HL-60/S4 treated with phorbol 12-myristate 13-acetate at 8.2 ng/mL for 4 days and 3 days (cell line): ENCODE measurements at regions not wholly inside any gene's neighbourhood (a gene's known extent, or its start where the extent isn't known, plus 50 kb on each side); places are given as distances from the start of the nearest gene placed in this dataset.
"Not testable (repeated sequence)": the region's sequence is repeated elsewhere in the genome, so short reads cannot be mapped to it uniquely, and the experiment has no call there.

Experiments used
- in situ Hi-C: fragments of 300-500 bp; cut with MboI; formaldehyde crosslinking; loops from 2 replicates; pipeline ENCODE4 v1.15.0; 2022; ENCODE audit warnings: low sequenced_read_pairs

GRCh38 chr4:14338585-14339265 lies 663.6 kb upstream of the CPEB2 start:
- in situ Hi-C loops: no loop called here

DNA sequence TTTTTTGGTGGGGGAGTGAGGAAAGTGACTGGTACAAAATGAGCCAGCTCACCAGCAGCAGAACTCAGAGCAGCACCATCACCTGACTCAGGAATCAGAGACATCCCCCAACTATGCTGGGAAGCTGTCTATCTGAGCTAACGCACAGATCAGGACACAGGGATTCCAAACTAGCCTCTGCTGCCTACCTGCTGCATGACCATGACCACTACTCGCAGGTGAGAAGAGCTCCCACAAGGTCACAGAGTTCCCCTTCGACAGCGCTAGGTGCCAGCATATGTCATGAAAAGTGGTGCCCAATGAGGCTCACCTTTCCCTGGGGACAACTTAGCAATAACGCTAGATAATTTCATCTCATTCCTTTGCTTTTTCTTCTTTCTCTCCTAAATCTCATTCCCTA lies 662.6 kb upstream of the CPEB2 start:
- in situ Hi-C loops: no loop called here

- in situ Hi-C loops: no loop called here
Measured at GRCh38 chr4:14340321-14340720, 662.0 kb upstream of the CPEB2 start.

DNA sequence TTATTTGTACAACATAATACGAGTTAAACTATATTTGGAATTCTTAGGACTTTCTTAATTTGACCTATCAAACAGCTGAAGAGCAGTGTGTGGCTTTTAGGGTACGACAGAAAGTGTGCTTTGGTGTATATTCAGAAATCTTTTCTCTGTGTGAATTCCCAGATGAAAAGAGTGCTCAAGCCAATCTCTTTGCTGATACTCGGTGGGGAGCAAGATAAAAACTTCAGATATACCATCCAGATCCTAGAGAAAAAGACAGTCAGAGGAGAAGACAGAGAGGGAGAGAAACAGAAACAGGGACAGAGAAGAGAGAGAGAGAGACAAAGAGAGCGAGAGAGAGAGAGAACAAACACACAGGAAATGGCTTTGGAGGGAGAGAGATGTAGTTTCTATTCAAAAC lies 658.3 kb upstream of the CPEB2 start:
- in situ Hi-C loops: no loop called here

DNA sequence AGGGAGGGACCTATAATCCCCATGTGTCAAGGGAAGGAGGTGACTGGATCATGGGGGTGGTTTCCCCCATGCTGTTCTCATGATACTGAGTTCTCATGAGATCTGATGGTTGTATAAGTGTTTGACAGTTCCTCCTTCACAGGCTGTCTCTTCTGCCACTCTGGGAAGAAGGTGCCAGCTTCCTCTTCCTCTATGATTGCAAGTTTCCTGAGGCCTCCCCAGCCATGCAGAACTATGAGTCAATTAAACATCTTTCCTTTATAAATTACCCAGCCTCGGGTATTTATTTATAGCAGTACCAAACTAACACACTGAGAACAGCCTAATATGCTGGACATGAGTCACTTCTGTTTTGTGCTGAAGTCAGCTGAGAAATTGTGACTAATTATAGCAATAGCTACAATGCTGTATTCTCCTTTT lies 656.9 kb upstream of the CPEB2 start:
- in situ Hi-C loops: no loop called here

GRCh38 chr4:14347526-14347925 lies 654.8 kb upstream of the CPEB2 start:
- in situ Hi-C loops: no loop called here

DNA sequence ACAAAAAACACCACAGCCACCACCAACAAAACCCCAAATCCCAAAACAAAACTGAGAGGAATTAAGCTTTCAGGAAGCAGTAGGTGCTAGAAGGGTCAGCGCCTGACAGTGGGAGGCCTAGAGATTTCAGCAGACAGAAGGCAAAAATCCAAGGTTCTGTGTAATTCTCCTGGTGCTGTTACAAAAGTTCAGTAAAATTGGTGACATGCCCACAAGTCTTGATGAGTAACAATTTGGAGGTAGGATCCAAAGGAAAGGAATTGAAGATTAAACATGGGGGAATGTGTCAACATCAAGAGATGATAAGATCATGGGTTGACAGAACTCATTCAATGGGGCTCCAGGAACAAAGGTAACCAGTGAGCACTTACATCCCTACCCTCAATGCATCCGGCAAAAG lies 653.8 kb upstream of the CPEB2 start:
- in situ Hi-C loops: no loop called here

- in situ Hi-C loops: not testable (repeated sequence)
Measured at GRCh38 chr4:14358544-14359160, 643.6 kb upstream of the CPEB2 start.

GRCh38 chr4:14359991-14360390 lies 642.3 kb upstream of the CPEB2 start:
- in situ Hi-C loops: no loop called here

DNA sequence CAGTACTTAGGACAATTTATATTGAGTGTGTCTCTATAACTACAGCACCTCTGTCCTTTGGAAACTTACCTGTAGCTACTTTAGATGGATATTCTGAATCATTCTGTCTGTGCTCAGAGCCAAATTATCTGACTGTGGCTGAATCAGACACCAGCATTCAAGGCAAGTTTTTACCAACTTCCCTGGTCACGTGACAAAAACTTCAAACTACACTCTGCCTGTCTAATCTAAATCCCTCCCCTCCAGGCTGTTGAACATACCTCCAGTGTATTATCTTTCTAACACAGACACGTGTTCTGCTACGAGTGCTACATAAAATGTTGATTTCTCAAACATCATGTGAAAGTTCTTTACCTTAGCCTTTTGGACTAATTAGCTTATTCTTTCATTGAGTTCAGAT lies 641.2 kb upstream of the CPEB2 start:
- in situ Hi-C loops: no loop called here

GRCh38 chr4:14362385-14362784 lies 639.9 kb upstream of the CPEB2 start:
- in situ Hi-C loops: no loop called here

DNA sequence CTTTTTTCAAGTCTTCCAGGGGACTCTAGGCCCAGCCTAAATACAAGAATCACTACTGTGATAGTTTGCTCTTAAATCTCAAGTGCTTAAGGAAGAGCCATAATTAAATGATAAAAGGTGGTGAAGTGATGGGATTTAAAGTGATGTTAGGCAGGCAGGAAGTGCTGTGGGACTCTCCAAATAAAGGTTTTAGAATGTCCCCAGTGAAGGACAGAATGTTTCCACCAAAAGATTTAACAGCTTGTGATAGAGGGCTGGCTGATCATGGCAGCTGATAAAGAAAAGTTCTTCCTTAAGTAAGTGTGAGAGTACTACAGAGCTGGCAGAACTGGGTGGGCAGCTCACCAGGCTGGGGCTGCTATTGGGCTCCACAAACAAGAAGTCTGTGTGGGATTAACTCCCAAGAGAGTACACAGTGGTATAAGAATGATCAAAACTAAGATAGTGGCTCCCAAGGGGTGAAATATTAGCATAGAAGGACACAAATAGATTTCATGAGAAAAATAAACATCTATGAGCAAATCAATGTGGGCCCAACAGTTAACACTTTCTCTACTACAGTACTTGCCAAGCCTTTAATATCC lies 637.2 kb upstream of the CPEB2 start:
- in situ Hi-C loops: no loop called here

DNA sequence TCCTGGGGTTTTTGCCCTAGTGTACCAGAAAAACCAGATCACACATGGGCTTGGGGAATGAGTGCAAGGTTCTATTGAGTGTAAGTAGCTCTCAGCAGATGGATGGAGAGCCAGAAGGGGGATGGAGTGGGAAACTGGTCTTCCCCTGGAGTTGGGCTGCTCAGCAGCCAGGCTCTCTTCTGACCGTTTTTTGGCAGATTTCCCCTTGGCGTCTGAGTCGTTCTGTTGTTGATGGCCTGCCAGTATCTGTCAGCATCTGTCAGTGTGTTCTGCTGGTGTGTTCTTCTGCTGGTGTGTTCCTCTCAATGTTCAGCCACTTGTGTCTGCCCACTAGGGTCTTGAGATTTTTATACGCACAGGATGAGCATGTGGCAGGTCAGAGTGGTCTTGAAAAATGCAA lies 633.9 kb upstream of the CPEB2 start:
- in situ Hi-C loops: no loop called here

DNA sequence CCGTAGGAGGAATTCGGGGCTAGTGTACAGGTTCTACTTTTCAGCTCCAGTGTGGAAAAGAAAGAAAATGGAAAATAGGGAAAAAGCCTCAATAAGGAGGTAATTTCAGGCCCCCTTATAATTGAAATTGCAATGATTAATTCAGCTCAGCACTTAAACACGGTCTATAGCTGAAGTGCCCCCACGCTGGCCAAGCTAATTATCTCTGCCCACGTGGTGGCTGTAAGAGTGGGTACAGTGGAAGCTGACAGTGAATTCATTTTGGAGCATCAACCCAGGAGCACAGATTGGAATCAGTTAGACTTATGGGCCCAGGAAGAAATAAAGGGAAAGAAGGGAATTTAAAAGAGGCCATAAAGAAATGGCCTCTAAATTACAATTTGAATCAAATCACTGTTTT lies 631.1 kb upstream of the CPEB2 start:
- in situ Hi-C loops: no loop called here

- in situ Hi-C loops: no loop called here
Measured at GRCh38 chr4:14375816-14376215, 626.5 kb upstream of the CPEB2 start.

DNA sequence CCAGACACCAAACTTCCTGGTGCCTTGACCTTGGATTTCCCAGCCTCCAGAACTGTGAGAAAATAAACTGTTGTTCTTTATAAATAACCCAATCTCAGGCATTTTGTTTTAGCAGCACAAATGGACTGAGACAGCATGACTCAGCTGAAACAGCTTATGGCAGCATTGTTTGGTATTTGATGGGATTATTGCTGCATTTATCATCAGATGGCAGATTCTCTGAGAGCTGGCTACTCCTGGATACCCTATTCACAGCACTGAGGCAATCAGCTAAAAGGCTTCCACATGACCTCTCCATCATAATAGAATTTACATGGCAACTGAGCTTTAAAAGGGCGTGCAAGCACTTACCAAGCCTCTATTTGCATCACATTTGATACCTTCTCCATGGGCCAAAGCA lies 623.1 kb upstream of the CPEB2 start:
- in situ Hi-C loops: no loop called here

- in situ Hi-C loops: no loop called here
Measured at GRCh38 chr4:14383652-14384051, 618.6 kb upstream of the CPEB2 start.

- in situ Hi-C loops: no loop called here
Measured at GRCh38 chr4:14384824-14385223, 617.5 kb upstream of the CPEB2 start.

DNA sequence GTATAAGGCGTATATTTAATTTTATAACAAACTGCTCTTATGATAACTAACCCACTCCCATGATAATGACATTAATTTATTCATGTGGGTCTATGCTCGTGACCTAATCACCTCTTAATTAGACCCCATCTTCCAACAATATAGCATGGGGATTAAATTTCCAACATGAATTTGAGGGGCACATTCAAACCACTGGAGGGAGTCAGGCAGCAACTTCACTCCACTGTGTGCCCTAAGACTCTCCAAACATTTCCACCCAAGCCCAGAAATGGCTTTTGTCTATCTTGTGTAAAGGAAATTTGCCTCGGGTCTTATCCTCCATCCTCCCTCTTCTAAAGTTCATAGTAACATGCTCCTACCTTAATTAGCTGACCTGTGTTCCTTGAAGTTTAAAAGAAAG lies 616.1 kb upstream of the CPEB2 start:
- in situ Hi-C loops: no loop called here

GRCh38 chr4:14387647-14388046 lies 614.6 kb upstream of the CPEB2 start:
- in situ Hi-C loops: no loop called here

- in situ Hi-C loops: no loop called here
Measured at GRCh38 chr4:14392378-14392777, 609.9 kb upstream of the CPEB2 start.

DNA sequence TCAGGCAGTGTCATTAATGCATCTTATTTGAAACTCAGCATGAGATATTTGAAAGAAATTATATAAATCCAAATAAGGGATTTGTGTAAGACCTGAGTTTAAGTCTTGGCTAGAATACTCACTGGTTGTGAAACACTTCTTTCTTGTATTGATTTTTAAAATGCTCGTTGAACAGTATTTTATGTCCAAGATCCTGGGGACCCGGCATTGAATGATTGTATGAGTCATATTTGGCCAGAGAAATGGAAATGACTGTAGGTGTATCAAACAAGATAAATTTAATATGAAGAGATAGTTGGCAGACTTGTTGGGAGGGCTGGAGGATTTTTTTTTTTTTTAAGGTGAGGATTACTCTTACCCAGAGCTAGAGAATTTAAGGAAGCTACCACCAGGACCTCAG lies 606.1 kb upstream of the CPEB2 start:
- in situ Hi-C loops: no loop called here

GRCh38 chr4:14399848-14400247 lies 602.4 kb upstream of the CPEB2 start:
- in situ Hi-C loops: no loop called here
